ENCODE measurements at regions not wholly inside any gene's neighbourhood (a gene's known extent, or its start where the extent isn't known, plus 50 kb on each side); places are given as distances from the start of the nearest gene placed in this dataset.

- DNase-seq (ENCODE audit: low read depth in 4 of 4, low spot score in 3 of 4): no peak
Measured at GRCh38 chr1:75074831-75075395, 59.3 kb upstream of the LHX8 start.

- DNase-seq (ENCODE audit: low read depth in 4 of 4, low spot score in 3 of 4): no peak
Measured at GRCh38 chr1:75079538-75080290, 54.5 kb upstream of the LHX8 start.

DNA sequence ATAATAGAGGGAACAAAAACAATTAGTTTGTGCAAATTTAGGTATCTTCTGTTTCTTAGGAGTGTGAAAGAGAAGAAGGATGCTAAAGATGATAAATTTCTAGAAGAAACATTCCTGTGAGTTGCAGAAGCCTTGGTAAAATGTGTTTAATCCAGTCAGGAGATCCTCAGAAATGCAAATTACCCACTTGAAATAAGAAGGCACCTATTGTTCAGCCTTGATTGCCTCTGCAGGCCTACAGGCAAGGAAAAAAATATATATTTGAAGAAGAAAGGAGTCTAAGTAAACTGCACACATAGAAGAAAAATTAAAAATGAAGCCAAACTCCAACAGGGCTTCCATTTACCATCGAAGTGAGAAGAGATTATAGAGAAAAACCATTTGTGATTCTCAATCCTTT lies 51.0 kb upstream of the LHX8 start:
- DNase-seq (ENCODE audit: low read depth in 4 of 4, low spot score in 3 of 4): no peak

DNA sequence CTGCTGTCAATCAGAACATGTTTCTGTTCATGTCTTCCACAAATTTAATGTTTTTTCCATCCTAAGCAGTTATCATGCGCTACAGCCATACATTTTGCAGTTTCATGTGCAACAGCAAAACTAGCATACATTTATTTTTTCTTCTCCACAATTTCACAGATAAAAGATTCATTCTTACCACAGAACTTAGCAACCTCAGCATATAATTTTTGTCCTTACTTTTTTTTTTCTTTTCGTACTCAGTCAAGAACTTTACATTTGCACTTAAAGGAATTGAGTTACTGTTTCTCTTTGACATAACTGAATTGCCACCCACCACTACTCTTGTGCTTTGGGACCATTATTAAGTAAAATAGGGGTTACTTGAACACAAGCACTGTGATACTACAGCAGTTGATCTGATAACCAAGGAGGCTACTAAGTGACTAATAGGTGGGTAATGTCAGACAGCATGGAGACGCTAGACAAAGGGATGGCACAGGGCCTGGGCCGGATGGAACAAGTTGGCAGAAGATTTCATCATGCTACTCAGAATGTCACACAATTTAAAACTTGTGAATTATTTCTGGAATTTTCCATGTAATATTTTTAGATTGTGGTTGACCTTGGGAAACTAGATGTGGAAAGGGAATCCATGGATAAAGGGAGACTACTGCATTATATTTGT lies 50.2 kb upstream of the LHX8 start:
- DNase-seq (ENCODE audit: low read depth in 4 of 4, low spot score in 3 of 4): no peak
